NCI-H526 treated with DMSO at 0.1 percent for 48 hours (cell line): ENCODE measurements at regions not wholly inside any gene's neighbourhood (a gene's known extent, or its start where the extent isn't known, plus 50 kb on each side); places are given as distances from the start of the nearest gene placed in this dataset.
"Not testable (repeated sequence)": the region's sequence is repeated elsewhere in the genome, so short reads cannot be mapped to it uniquely, and the experiment has no call there.

Experiments used
- DNase-seq: peaks from one replicate; lab custom pipeline; 2025; lab: John Stamatoyannopoulos, UW

- DNase-seq: no peak
Observed at GRCh38 chr1:191358724-191359123, 799.5 kb upstream of the RGS18 start.

DNA sequence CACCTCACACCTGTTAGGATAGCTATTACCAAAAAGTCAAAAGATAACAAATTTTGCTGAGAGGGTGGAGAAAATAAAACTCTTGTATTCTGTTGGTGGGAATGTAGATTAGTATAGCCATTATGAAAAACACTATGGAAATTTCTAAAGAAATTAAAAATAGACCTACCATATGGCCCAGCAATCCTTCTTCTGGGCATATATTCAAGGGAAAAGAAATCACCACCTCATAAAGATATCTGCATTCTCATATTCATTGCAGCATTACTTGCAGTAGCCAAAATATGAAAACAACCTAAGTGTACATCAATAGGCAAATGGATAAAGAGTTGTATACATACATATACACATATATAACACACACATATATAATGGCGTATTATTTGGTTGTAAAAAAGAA is 791.6 kb upstream of the RGS18 start:
- no peak for DNase-seq

DNA sequence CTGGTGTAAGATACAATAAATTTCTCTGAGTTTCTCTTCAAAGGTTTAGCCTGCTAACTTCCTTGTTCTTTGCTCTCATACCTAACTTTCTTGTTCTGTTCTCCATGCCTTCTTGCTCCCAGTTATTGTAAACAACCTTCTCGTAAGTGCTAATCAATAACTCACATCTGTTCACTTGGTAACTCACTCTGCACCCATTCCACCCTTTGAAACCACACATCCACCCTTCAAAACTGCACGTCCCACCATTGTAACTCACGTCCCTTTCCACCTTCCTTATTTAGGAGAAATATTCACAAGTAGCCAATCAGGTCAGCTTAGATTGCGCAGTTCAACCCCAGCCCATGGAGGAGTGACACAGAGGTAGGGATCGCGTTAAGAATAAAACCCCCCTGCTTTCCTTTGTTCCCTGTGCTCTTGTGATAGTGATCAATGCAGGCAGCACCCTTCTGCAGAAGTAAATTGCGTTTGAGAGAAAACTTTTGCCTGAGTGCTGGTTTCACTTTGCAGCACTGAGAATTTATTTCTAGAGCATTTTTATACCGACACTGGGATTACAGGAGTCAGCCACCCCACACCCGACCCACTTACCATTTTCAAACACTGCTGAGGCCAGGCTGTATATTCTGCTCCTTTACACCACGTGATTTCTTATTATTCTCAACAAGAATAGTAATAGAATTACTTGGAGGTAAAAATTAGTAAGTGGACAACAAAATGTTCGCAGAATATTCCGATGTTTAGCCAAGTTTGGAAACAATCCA is 789.2 kb upstream of the RGS18 start:
- DNase-seq: no peak

DNA sequence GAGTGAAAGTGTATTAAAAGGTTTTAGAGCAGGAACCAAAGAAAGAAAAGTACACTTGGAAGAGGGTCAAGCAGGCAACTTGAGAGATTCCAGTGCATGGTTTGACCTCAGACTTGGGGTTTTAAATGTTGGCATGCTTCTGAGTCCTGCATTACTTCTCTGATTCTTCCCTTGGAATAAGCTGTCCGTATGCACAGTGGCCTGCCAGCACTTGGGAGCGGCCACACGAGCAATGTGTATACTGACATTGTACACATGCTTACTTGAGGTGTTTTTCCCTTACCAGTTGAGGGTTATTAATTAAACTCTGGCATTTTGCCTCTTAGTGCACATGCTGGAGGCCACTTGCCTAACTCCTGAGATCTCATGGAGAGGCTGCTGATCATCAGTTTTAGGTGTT is 786.6 kb upstream of the RGS18 start:
- DNase-seq: no peak

GRCh38 chr1:191388283-191388682 is 770.0 kb upstream of the RGS18 start:
- no peak for DNase-seq

GRCh38 chr1:191396622-191397021 is 761.6 kb upstream of the RGS18 start:
- DNase-seq: no peak

DNA sequence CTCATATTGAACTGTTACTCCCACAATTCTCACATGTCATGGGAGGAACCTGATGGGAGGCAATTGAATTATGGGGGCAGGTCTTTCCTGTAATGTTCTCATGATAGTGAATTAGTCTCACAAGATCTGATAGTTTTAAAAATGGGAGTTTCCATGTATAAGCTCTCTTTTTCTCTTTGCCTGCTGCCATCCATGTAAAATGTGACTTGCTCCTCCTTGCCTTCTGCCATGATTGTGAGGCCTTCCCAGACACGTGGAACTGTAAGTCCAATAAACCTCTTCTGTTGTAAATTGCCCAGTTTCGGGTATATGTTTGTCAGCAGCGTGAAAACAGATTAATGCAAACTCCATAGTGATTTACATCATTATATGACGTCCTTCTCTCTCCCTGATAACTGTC is 759.7 kb upstream of the RGS18 start:
- no peak for DNase-seq

- no peak for DNase-seq
Observed at GRCh38 chr1:191405417-191405816, 752.8 kb upstream of the RGS18 start.

DNA sequence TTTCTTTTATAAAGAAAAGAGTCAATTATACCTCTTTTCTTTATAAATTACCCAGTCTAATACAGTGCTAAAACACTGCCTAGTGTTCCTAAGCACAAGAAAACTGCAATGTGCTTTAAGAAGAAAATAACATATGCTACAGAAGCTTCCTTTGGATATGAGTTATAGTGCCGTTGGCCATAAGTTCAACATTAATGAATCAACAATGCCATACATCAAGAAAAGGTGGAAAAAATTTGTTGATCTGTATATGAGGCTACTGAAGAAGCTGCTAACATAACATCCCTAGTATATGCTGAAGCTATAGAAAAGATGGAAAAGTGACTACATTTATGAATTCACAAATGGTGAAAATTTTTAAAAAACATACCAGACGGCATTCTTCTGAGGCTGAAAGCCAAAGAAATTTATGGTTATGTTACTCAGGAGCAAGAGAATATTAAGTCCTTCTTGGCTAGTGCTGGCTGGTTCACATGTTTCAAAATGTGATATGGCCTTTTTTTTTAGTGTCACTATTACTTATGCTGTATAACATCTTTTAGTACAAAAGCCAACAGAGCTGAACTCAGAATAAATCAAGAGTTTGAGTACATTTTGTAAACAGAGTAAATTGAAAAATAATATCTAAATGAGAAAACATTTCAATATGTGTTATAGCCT is 743.2 kb upstream of the RGS18 start:
- DNase-seq: no peak

- no peak for DNase-seq
Observed at GRCh38 chr1:191419842-191420241, 738.4 kb upstream of the RGS18 start.

- no peak for DNase-seq
Observed at GRCh38 chr1:191427593-191427992, 730.7 kb upstream of the RGS18 start.

DNA sequence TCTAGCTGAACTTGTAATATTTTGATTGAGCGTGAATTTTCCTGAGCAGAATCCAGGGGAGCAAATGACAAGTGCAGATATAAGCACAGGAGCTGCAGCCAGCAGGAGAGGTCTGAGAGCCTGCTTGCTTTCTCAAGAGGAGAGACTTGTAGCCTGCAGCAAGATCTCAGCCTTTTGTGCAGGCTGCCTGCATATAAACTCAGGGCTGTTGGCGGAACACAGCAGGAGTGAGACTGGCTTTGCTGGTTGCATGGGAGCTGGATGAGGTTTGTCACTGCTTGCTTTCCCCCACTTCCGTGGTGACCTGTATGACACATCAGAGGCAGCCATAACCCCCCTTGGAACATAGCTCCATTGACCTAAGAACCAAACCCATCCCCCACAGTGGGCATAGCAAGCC is 725.4 kb upstream of the RGS18 start:
- no peak for DNase-seq

DNA sequence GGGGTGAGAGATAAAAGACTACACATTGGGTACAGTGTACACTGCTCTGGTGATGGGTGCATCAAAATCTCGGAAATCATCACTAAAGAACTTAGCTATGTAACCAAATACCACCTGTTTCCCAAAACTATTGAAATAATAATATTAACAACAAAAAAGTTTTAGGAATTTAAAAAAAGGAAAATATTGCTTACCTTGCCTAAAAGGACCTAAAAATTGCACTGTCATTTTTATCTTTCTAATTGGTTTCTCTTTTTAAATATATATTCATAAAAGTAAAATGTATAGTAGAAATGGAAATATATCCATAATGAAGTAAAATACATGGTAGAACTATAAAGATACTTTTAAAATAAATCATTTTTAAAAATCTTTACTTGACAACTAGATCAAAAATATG is 719.3 kb upstream of the RGS18 start:
- no peak for DNase-seq

DNA sequence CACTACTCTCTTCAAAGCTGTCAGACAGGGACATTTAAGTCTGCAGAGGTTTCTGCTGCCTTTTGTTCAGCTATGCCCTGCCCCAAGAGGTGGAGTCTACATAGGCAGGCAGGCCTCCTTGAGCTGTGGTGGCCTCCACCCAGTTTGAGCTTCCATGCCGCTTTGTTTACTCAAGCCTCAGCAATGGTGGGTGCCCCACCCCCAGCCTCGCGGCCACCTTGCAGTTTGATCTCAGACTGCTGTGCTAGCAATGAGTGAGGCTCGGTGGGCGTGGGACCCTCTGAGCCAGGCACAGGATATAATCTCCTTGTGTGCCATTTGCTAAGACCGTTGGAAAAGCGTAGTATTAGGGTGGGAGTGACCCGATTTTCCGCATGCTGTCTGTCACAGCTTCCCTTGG is 710.0 kb upstream of the RGS18 start:
- not testable (repeated sequence) for DNase-seq

- no peak for DNase-seq
Observed at GRCh38 chr1:191452586-191452985, 705.7 kb upstream of the RGS18 start.

- no peak for DNase-seq
Observed at GRCh38 chr1:191453487-191453886, 704.8 kb upstream of the RGS18 start.

DNA sequence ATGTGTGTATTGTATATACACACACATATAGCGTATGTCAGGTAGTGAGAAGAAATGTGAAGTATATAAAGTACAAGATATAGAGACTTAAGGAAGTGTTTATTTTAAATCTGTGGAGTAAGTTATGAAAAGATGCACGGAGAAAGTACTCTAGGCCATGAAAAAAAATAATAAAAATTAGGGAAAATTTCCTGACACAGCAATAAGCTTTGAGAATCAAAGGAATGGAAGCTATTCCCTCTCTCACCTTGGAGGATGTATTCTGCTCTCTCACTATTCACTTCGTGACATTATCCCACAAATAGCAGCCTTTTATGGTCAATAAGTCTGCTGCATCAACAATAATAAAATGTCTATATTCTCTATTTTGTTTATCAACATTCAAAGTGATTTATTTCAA is 700.4 kb upstream of the RGS18 start:
- DNase-seq: no peak

- no peak for DNase-seq
Observed at GRCh38 chr1:191460234-191460633, 698.0 kb upstream of the RGS18 start.

- no peak for DNase-seq
Observed at GRCh38 chr1:191483988-191484387, 674.3 kb upstream of the RGS18 start.

DNA sequence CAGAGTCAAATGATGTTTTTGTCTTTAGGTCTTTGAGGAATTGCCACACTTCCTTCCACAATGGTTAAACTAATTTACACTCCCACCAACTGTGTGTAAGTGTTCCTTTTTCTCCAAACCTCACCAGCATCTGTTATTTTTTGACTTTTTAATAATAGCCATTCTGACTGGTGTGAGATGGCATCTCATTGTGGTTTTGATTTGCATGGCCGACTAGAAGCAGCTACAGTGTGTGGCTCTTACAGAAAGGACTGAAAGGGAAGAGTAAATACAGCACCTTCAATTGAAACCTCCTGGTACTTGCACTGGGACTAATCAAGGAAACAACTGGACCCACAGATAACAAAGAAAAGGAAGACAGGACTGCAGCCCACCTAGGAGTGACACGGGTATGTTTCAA is 668.0 kb upstream of the RGS18 start:
- DNase-seq: no peak

- no peak for DNase-seq
Observed at GRCh38 chr1:191495040-191495439, 663.2 kb upstream of the RGS18 start.

DNA sequence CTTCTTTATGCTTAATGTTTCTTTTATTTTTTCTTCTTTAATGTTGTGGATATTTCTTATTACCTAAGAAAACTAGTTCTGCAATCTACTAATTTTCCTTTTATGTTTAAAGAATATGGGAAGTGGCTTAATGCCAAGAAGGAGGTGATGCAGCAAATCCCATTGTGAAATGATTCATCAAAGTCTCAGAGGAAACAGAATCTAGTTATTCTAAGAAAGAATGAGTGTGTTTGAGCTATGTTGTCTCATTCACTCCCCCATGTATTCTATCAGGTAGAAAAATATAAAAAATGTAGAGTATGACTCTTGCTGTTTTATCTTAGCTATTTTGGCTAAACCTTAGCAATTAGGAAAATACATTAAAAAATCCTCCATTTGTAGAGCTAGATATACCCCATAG is 659.9 kb upstream of the RGS18 start:
- DNase-seq: no peak

- no peak for DNase-seq
Observed at GRCh38 chr1:191498825-191499224, 659.4 kb upstream of the RGS18 start.

- no peak for DNase-seq
Observed at GRCh38 chr1:191504999-191505398, 653.3 kb upstream of the RGS18 start.
